GM13976 (cell line): ENCODE measurements at regions not wholly inside any gene's neighbourhood (a gene's known extent, or its start where the extent isn't known, plus 50 kb on each side); places are given as distances from the start of the nearest gene placed in this dataset.

Experiments
- DNase-seq: peaks from one replicate; pipeline ENCODE4 v3.0.0; 2012; ENCODE audit warnings: low spot score
- CTCF ChIP-seq: IDR thresholded peaks from 2 replicates; pipeline ENCODE4 v1.5.1; 2012; ENCODE audit warnings: borderline replicate concordance, mild to moderate bottlenecking; ENCODE audit not compliant: insufficient read depth; ENCODE audit errors: extremely low read depth, missing control alignments, control extremely low read depth
- in situ Hi-C: fragments of 300-500 bp; cut with MboI; formaldehyde crosslinking; loops from one replicate; pipeline ENCODE4 v1.12.0; 2022; ENCODE audit warnings: low sequenced_read_pairs, mixed read lengths, inconsistent platforms; ENCODE audit not compliant: unreplicated experiment

DNA sequence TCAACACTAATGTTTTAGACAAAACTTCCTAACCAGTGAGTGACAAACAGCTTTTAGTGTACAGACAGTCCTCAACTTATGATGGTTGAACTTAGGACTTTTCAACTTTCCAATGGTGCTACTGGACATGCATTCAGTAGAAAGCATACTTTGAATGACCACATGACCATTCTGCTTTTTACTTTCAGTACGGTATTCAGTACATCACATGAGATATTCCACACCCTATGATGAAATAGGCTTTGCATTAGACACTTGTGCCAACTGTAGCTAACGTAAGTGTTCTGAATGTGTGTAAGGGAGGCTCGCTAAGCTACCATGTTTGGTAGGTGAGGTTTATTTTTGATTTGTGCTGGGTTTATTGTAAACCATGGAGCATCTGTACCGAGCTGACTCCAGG is 113.7 kb downstream of the WNT7A start:
- no peak for TF ChIP-seq CTCF
- no peak for DNase-seq
- in situ Hi-C loops: no loop called here

GRCh38 chr3:13764161-13764560 is 115.7 kb downstream of the WNT7A start:
- in situ Hi-C loops: no loop called here
- no peak for TF ChIP-seq CTCF
- no peak for DNase-seq

- in situ Hi-C loops: no loop called here
- no peak for DNase-seq
These were observed 117.0 kb downstream of the WNT7A start for GRCh38 chr3:13762906-13763305.

DNA sequence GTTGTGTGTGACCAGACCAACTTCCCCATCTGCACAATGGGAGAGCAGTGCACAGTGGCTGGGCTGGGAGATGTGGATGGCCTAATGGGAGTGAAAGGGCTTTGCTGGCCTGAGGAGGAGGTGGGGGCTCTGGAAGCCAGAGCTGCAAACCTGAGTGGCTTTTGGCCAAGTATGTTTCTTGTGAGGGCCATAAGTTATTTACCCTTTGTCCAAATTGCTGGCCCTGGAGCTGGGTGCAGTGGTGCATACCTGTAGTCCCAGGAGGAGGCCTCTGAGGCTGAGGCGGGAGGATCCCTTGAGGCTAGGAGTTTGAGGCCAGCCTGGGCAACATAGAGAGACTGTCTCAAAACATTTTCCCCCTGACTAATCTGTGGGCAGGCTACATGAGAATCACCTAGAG is 129.1 kb downstream of the WNT7A start:
- TF ChIP-seq CTCF: no peak
- DNase-seq: no peak
- in situ Hi-C loops: no loop called here

More at GRCh38 chr3:13762906-13763305, 117.0 kb downstream of the WNT7A start:
- no peak for TF ChIP-seq CTCF

GRCh38 chr3:13750215-13750614 is 129.7 kb downstream of the WNT7A start:
- in situ Hi-C loops: no loop called here
- TF ChIP-seq CTCF: no peak
- no peak for DNase-seq

GRCh38 chr3:13749063-13749764 is 130.7 kb downstream of the WNT7A start:
- no peak for DNase-seq
- no peak for TF ChIP-seq CTCF
- in situ Hi-C loops: no loop called here
